GM21390 (cell line): ENCODE measurements at regions not wholly inside any gene's neighbourhood (a gene's known extent, or its start where the extent isn't known, plus 50 kb on each side); places are given as distances from the start of the nearest gene placed in this dataset.
A peak's percentile ranks its signal among the peaks of the same experiment; 100 is the strongest.

ENCODE experiments used
- ATAC-seq: cut with Tn5 transposase; IDR thresholded peaks from one replicate; pipeline ENCODE4 v1.9.1; 2021; ENCODE audit not compliant: unreplicated experiment

GRCh38 chr5:124692950-124693349, 53.5 kb downstream of the ZNF608 start:
- ATAC-seq, result no peak

GRCh38 chr5:124692324-124692723, 54.1 kb downstream of the ZNF608 start:
- no peak for ATAC-seq

GRCh38 chr5:124689653-124690052, 56.8 kb downstream of the ZNF608 start:
- no peak for ATAC-seq

GRCh38 chr5:124686239-124687004, 60.0 kb downstream of the ZNF608 start:
- ATAC-seq, result no peak

GRCh38 chr5:124685404-124685930, 61.0 kb downstream of the ZNF608 start:
- peak; percentile 48 for ATAC-seq

- ATAC-seq, result no peak
Observed at GRCh38 chr5:124683917-124684555, 62.4 kb downstream of the ZNF608 start.

GRCh38 chr5:124679578-124680199, 66.8 kb downstream of the ZNF608 start:
- no peak for ATAC-seq

- no peak for ATAC-seq
Observed at GRCh38 chr5:124678922-124679519, 67.4 kb downstream of the ZNF608 start.

- ATAC-seq, result no peak
Observed at GRCh38 chr5:124678468-124678867, 68.0 kb downstream of the ZNF608 start.

- no peak for ATAC-seq
Observed at GRCh38 chr5:124677374-124678351, 68.8 kb downstream of the ZNF608 start.

- no peak for ATAC-seq
Observed at GRCh38 chr5:124675931-124676846, 70.2 kb downstream of the ZNF608 start.

GRCh38 chr5:124671193-124671592, 75.2 kb downstream of the ZNF608 start:
- ATAC-seq, result no peak

- no peak for ATAC-seq
Observed at GRCh38 chr5:124670722-124671184, 75.7 kb downstream of the ZNF608 start.

GRCh38 chr5:124669956-124670721, 76.3 kb downstream of the ZNF608 start:
- ATAC-seq, result no peak

GRCh38 chr5:124669300-124669648, 77.2 kb downstream of the ZNF608 start:
- no peak for ATAC-seq

- no peak for ATAC-seq
Observed at GRCh38 chr5:124668353-124669299, 77.8 kb downstream of the ZNF608 start.

- ATAC-seq, result no peak
Observed at GRCh38 chr5:124665625-124666024, 80.8 kb downstream of the ZNF608 start.
